K562 (cell line): ENCODE measurements at regions not wholly inside any gene's neighbourhood (a gene's known extent, or its start where the extent isn't known, plus 50 kb on each side); places are given as distances from the start of the nearest gene placed in this dataset.

ENCODE experiments used
- BCOR ChIP-seq: fragments of 450-650 bp; IDR thresholded peaks from 2 replicates; pipeline ENCODE4 v1.6.1; 2016
- EP300 ChIP-seq: IDR thresholded peaks from 2 replicates; pipeline ENCODE4 v1.6.1; 2012; ENCODE audit warnings: low read length, improper control_type of control experiment
- ESRRB ChIP-seq: fragments of 250-450 bp; sonication (Bioruptor Pico); IDR thresholded peaks from 2 replicates; pipeline ENCODE4 v1.5.0; 2020; ENCODE audit warnings: mild to moderate bottlenecking, moderate library complexity, borderline replicate concordance
- EZH2 ChIP-seq: IDR thresholded peaks from 2 replicates; pipeline ENCODE4 v1.6.1; 2012; ENCODE audit warnings: low read depth, mild to moderate bottlenecking, inconsistent platforms, low read length, borderline replicate concordance
- HNRNPUL1 ChIP-seq: fragments of 200-400 bp; formaldehyde crosslinking; IDR thresholded peaks from 2 replicates; pipeline ENCODE4 v1.6.1; 2017; ENCODE audit warnings: low read length
- ILF3 ChIP-seq: fragments of 450-650 bp; IDR thresholded peaks from 2 replicates; pipeline ENCODE4 v1.6.1; 2018; ENCODE audit warnings: antibody characterized with exemption, mild to moderate bottlenecking, moderate library complexity, borderline replicate concordance
- MYNN ChIP-seq, 2 experiments: sonication (generic); formaldehyde crosslinking in 1 of 2; IDR thresholded peaks; 2 replicates each; pipeline versions ENCODE4 v1.5.0 to v1.6.1; 2016 to 2020; ENCODE audit warnings: antibody characterized with exemption in 1 of 2, missing genetic modification reagents in 1 of 2
- NELFE ChIP-seq: IDR thresholded peaks from 2 replicates; pipeline ENCODE4 v1.6.1; 2011; ENCODE audit warnings: mild to moderate bottlenecking; ENCODE audit not compliant: insufficient read depth, insufficient read length
- NFYB ChIP-seq: IDR thresholded peaks from 2 replicates; pipeline ENCODE4 v1.6.1; 2011; ENCODE audit warnings: mild to moderate bottlenecking, moderate library complexity; ENCODE audit not compliant: insufficient read length; ENCODE audit errors: extremely low read depth
- PTBP1 ChIP-seq: fragments of 200-400 bp; formaldehyde crosslinking; IDR thresholded peaks from 2 replicates; pipeline ENCODE4 v1.6.1; 2017; ENCODE audit warnings: low read depth, low read length
- SIN3B ChIP-seq: fragments of 450-650 bp; IDR thresholded peaks from 2 replicates; pipeline ENCODE4 v1.6.1; 2017; ENCODE audit warnings: low read depth, mild to moderate bottlenecking, moderate library complexity
- TOE1 ChIP-seq, 2 experiments: fragments of 450-650 bp in 1 of 2; sonication (generic) in 1 of 2; formaldehyde crosslinking in 1 of 2; IDR thresholded peaks; 2 replicates each; pipeline versions ENCODE4 v1.7.1 to v1.8.0; 2016 to 2022; ENCODE audit warnings: borderline replicate concordance in 2 of 2, mild to moderate bottlenecking in 2 of 2, antibody characterized with exemption in 1 of 2, inconsistent platforms in 1 of 2, low read depth in 1 of 2, missing genetic modification reagents in 1 of 2, moderate library complexity in 1 of 2
- ZFP1 ChIP-seq: fragments of 450-650 bp; formaldehyde crosslinking; IDR thresholded peaks from 2 replicates; pipeline ENCODE4 v1.4.0; 2020; ENCODE audit warnings: mild to moderate bottlenecking, mixed read lengths
- ZNF586 ChIP-seq: fragments of 450-650 bp; formaldehyde crosslinking; conservative IDR thresholded peaks from 2 replicates; pipeline ENCODE4 v1.4.0; 2020; ENCODE audit warnings: mild to moderate bottlenecking, moderate library complexity
- TF ChIP-seq, protein P1 (sequence below): fragments of 450-650 bp; formaldehyde crosslinking; IDR thresholded peaks from 2 replicates; pipeline ENCODE4 v1.4.0; 2020; ENCODE audit warnings: mild to moderate bottlenecking, mixed read lengths
- TF ChIP-seq, protein P2 (sequence below): sonication (generic); formaldehyde crosslinking; IDR thresholded peaks from 2 replicates; pipeline ENCODE4 v1.8.1; 2023; ENCODE audit warnings: mild to moderate bottlenecking, missing genetic modification reagents
- TF ChIP-seq, protein P3 (sequence below): fragments of 250-450 bp; sonication (Bioruptor Pico); IDR thresholded peaks from 2 replicates; pipeline ENCODE4 v1.4.0; 2020
- TF ChIP-seq, protein P4 (sequence below): conservative IDR thresholded peaks from 2 replicates; pipeline ENCODE4 v1.6.1; 2011; ENCODE audit warnings: low read depth, mild to moderate bottlenecking, low read length; ENCODE audit not compliant: control insufficient read depth

DNA sequence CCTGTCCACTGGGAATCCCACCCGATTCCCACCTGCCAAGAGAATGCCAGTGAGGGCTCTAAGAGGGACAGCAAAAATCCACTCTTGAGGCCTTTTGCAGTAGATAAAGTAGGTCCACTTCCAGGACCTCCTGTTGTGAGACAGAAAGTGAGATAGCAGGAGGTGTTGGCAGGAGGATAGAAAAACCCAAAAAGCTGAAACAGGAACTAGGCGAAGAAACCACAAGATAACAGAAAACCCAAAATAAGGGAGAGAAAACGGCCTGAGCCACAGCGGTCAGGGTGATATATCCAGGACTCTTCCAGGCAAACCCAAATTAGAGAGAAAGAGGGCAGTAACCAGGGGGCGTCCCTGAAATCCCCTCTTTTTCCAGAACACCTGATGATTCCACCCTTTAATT is 79.7 kb upstream of the LINC01488 start (continued):
- TF ChIP-seq, protein P1, sequence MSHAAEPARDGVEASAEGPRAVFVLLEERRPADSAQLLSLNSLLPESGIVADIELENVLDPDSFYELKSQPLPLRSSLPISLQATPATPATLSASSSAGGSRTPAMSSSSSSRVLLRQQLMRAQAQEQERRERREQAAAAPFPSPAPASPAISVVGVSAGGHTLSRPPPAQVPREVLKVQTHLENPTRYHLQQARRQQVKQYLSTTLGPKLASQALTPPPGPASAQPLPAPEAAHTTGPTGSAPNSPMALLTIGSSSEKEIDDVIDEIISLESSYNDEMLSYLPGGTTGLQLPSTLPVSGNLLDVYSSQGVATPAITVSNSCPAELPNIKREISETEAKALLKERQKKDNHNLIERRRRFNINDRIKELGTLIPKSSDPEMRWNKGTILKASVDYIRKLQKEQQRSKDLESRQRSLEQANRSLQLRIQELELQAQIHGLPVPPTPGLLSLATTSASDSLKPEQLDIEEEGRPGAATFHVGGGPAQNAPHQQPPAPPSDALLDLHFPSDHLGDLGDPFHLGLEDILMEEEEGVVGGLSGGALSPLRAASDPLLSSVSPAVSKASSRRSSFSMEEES (CRISPR knock-in tag), result no peak
- TF ChIP-seq, protein P2, sequence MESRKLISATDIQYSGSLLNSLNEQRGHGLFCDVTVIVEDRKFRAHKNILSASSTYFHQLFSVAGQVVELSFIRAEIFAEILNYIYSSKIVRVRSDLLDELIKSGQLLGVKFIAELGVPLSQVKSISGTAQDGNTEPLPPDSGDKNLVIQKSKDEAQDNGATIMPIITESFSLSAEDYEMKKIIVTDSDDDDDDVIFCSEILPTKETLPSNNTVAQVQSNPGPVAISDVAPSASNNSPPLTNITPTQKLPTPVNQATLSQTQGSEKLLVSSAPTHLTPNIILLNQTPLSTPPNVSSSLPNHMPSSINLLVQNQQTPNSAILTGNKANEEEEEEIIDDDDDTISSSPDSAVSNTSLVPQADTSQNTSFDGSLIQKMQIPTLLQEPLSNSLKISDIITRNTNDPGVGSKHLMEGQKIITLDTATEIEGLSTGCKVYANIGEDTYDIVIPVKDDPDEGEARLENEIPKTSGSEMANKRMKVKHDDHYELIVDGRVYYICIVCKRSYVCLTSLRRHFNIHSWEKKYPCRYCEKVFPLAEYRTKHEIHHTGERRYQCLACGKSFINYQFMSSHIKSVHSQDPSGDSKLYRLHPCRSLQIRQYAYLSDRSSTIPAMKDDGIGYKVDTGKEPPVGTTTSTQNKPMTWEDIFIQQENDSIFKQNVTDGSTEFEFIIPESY (CRISPR knock-in tag), result no peak
- TF ChIP-seq MYNN (IDR thresholded peaks at IDR 0.05) (peak; percentile 77; the same call in 1 of the 2 replicates), MYNN (CRISPR knock-in tag; IDR thresholded peaks at IDR 0.05) (no peak), BCOR (peak; percentile 61; the same call in 1 of the 2 replicates), NELFE (no peak), ZNF586 (CRISPR knock-in tag) (no peak), SIN3B (no peak), ZFP1 (CRISPR knock-in tag) (no peak), HNRNPUL1 (no peak), ILF3 (no peak), NFYB (no peak), TOE1 (IDR thresholded peaks at IDR 0.05; ENCODE audit: borderline replicate concordance) (no peak; the same call in 1 of the 2 replicates), TOE1 (CRISPR knock-in tag; IDR thresholded peaks at IDR 0.05; ENCODE audit: borderline replicate concordance, low read depth) (no peak), ESRRB (no peak), PTBP1 (no peak), EZH2 (no peak), EP300 (peak; percentile 89)
- TF ChIP-seq, protein P3, sequence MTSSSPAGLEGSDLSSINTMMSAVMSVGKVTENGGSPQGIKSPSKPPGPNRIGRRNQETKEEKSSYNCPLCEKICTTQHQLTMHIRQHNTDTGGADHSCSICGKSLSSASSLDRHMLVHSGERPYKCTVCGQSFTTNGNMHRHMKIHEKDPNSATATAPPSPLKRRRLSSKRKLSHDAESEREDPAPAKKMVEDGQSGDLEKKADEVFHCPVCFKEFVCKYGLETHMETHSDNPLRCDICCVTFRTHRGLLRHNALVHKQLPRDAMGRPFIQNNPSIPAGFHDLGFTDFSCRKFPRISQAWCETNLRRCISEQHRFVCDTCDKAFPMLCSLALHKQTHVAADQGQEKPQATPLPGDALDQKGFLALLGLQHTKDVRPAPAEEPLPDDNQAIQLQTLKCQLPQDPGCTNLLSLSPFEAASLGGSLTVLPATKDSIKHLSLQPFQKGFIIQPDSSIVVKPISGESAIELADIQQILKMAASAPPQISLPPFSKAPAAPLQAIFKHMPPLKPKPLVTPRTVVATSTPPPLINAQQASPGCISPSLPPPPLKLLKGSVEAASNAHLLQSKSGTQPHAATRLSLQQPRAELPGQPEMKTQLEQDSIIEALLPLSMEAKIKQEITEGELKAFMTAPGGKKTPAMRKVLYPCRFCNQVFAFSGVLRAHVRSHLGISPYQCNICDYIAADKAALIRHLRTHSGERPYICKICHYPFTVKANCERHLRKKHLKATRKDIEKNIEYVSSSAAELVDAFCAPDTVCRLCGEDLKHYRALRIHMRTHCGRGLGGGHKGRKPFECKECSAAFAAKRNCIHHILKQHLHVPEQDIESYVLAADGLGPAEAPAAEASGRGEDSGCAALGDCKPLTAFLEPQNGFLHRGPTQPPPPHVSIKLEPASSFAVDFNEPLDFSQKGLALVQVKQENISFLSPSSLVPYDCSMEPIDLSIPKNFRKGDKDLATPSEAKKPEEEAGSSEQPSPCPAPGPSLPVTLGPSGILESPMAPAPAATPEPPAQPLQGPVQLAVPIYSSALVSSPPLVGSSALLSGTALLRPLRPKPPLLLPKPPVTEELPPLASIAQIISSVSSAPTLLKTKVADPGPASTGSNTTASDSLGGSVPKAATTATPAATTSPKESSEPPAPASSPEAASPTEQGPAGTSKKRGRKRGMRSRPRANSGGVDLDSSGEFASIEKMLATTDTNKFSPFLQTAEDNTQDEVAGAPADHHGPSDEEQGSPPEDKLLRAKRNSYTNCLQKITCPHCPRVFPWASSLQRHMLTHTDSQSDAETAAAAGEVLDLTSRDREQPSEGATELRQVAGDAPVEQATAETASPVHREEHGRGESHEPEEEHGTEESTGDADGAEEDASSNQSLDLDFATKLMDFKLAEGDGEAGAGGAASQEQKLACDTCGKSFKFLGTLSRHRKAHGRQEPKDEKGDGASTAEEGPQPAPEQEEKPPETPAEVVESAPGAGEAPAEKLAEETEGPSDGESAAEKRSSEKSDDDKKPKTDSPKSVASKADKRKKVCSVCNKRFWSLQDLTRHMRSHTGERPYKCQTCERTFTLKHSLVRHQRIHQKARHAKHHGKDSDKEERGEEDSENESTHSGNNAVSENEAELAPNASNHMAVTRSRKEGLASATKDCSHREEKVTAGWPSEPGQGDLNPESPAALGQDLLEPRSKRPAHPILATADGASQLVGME (CRISPR knock-in tag), result no peak
- TF ChIP-seq, protein P4, sequence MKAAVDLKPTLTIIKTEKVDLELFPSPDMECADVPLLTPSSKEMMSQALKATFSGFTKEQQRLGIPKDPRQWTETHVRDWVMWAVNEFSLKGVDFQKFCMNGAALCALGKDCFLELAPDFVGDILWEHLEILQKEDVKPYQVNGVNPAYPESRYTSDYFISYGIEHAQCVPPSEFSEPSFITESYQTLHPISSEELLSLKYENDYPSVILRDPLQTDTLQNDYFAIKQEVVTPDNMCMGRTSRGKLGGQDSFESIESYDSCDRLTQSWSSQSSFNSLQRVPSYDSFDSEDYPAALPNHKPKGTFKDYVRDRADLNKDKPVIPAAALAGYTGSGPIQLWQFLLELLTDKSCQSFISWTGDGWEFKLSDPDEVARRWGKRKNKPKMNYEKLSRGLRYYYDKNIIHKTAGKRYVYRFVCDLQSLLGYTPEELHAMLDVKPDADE, result no peak
